ENCODE measurements at regions not wholly inside any gene's neighbourhood (a gene's known extent, or its start where the extent isn't known, plus 50 kb on each side); places are given as distances from the start of the nearest gene placed in this dataset.

GRCh38 chr10:36679554-36679953, 445.8 kb upstream of the ANKRD30A start:
- WGBS, 2 experiments (ENCODE audit: extremely low coverage in 2 of 2, insufficient read length in 1 of 2): 93% methylated on average over 4 of the region's 9 CpGs; no CpG with 5 or more reads in 1 of the 2 experiments
- H2BK120ac ChIP-seq (ENCODE audit: low read depth, low read length): peak overlapping the region; percentile 42; the same call in 1 of the 2 replicates
- no peak overlapping the region for H3K27ac ChIP-seq (ENCODE audit: insufficient read depth, low read length)
- no peak overlapping the region for H3K4me3 ChIP-seq (ENCODE audit: insufficient read depth, low read depth, low read length)
- H4K91ac ChIP-seq (ENCODE audit: insufficient read depth, low read depth, low read length): no peak overlapping the region; the same call in 1 of the 2 replicates
- no peaks in the 10 kb centered on the region; the same call in 1 of the 2 replicates for H4K20me1 ChIP-seq (ENCODE audit: insufficient read depth, low read length)
- peak overlapping the region; percentile 21; the same call in 1 of the 2 replicates for H2AK5ac ChIP-seq (ENCODE audit: low read depth, low read length)
- no peaks in the 10 kb centered on the region for H3K36me3 ChIP-seq (ENCODE audit: control insufficient read depth, insufficient read depth, low read length)
- no peak overlapping the region for H2AFZ ChIP-seq (replicated peaks; ENCODE audit: low read length, poor library complexity)
- CTCF ChIA-PET: no interaction called here
- no peak overlapping the region for H3K14ac ChIP-seq (replicated peaks; ENCODE audit: low read depth, low read length)
- H4K5ac ChIP-seq (ENCODE audit: low read depth, low read length): no peak overlapping the region
- H3K56ac ChIP-seq (ENCODE audit: extremely low read depth, insufficient read depth, low read length): no peak overlapping the region
- no peaks in the 10 kb centered on the region for H3K27me3 ChIP-seq (ENCODE audit: control insufficient read depth, insufficient read depth, low read length)
- no peak overlapping the region; the same call in 1 of the 2 replicates for H3K4ac ChIP-seq (ENCODE audit: low read depth, low read length)
- peaks cover 0 to 3% of the 10 kb centered on the region in 2 experiments; a peak in 1 of 4 replicates for H3K79me1 ChIP-seq (ENCODE audit: low read depth in 1 of 2, low read length in 2 of 2)
- no peak overlapping the region for H3K18ac ChIP-seq (ENCODE audit: low read depth, low read length)
- H2AK9ac ChIP-seq (replicated peaks; ENCODE audit: low read depth, low read length, poor library complexity): no peak overlapping the region
- H2BK20ac ChIP-seq (ENCODE audit: low read depth, low read length): peak overlapping the region; percentile 56
- H2BK15ac ChIP-seq (ENCODE audit: low read depth, low read length): no peak overlapping the region
- peaks cover 13% of the 10 kb centered on the region for H3K9me1 ChIP-seq (ENCODE audit: insufficient read depth, low read length)
- no peak overlapping the region for H3K4me2 ChIP-seq (ENCODE audit: low read depth, low read length)
- no peaks in the 10 kb centered on the region for H3K9me3 ChIP-seq (ENCODE audit: control insufficient read depth, insufficient read depth, low read length)
- in situ Hi-C loops (cut with MboI; ENCODE audit: low sequenced_read_pairs) (no loop called here), dilution Hi-C loops (cut with HindIII; ENCODE audit: low sequenced_read_pairs, unreplicated experiment) (no loop called here), intact Hi-C loops (cut with micrococcal nuclease) (loop anchor here (5.0 kb wide), 1 partner anchor 78 kb away; no protein-coding TSS in a partner anchor)
- ATAC-seq (ENCODE audit: low read depth) (no peak), DNase-seq (no peak)
- H3K23ac ChIP-seq (ENCODE audit: low read depth, low read length): no peak overlapping the region
- H2BK5ac ChIP-seq (ENCODE audit: low read depth, low read length, poor library complexity, severe bottlenecking): no peak overlapping the region
- H4K8ac ChIP-seq (ENCODE audit: low read depth in 2 of 2, low read length in 2 of 2): 0 out of 4 replicates have a peak overlapping the region, but pooled peaks of 1 of the 2 experiments have one; percentile 25
- POLR2A ChIA-PET (ENCODE audit: unreplicated experiment): no interaction called here
- no TSS peak for BruUV-seq (replicated peaks)
- TF ChIP-seq MAZ (IDR thresholded peaks at IDR 0.05; ENCODE audit: borderline replicate concordance, low read depth, low read length) (no peak), BHLHE40 (IDR thresholded peaks at IDR 0.05; ENCODE audit: low read depth, low read length) (no peak), FOS (IDR thresholded peaks at IDR 0.05; ENCODE audit: low read depth, low read length) (no peak), SMC3 (IDR thresholded peaks at IDR 0.05; ENCODE audit: low read depth, low read length) (no peak), RFX5 (IDR thresholded peaks at IDR 0.05; ENCODE audit: low read depth, low read length) (no peak), RCOR1 (IDR thresholded peaks at IDR 0.05; ENCODE audit: insufficient replicate concordance, low read length) (no peak), MXI1 (IDR thresholded peaks at IDR 0.05; ENCODE audit: borderline replicate concordance, low read depth, low read length) (no peak), NFE2L2 (IDR thresholded peaks at IDR 0.05; ENCODE audit: low read depth, low read length) (no peak)
- H3K9ac ChIP-seq (ENCODE audit: low read depth, low read length): no peak overlapping the region
- H3K4me1 ChIP-seq (ENCODE audit: control insufficient read depth, insufficient read depth, low read length): peaks cover 19% of the 10 kb centered on the region

Measured in IMR-90 (cell line).